ENCODE measurements at regions not wholly inside any gene's neighbourhood (a gene's known extent, or its start where the extent isn't known, plus 50 kb on each side); places are given as distances from the start of the nearest gene placed in this dataset.

- DNase-seq (ENCODE audit: low read depth, low spot score), result no peak
- FAIRE-seq, result no peak
- no peak for ATAC-seq
- Histone ChIP-seq H3K79me2 (ENCODE audit: control insufficient read depth, insufficient read depth, low read length) (no peaks in the 10 kb centered on the region), H3K9me3 (replicated peaks; ENCODE audit: control insufficient read depth, insufficient read depth, low read length) (no peaks in the 10 kb centered on the region), H4K20me1 (ENCODE audit: control insufficient read depth, insufficient read depth) (no peaks in the 10 kb centered on the region), H3K27me3 (replicated peaks in 1 of 2; ENCODE audit: control insufficient read depth in 2 of 2, insufficient read depth in 2 of 2, low read length in 1 of 2) (no peaks in the 10 kb centered on the region), H3K9ac (ENCODE audit: control insufficient read depth, insufficient read depth, low read length) (no peak overlapping the region), H3K4me1 (ENCODE audit: control insufficient read depth, insufficient read depth, low read length) (no peaks in the 10 kb centered on the region), H3K4me3 (no peak overlapping the region), H3K4me2 (ENCODE audit: control insufficient read depth, insufficient read depth) (no peak overlapping the region), H2AFZ (ENCODE audit: control insufficient read depth, low read depth, low read length) (no peak overlapping the region), H3K36me3 (ENCODE audit: control insufficient read depth in 2 of 2, insufficient read depth in 2 of 2, low read length in 1 of 2) (no peaks in the 10 kb centered on the region), H3K27ac (ENCODE audit: control insufficient read depth, insufficient read depth) (no peak overlapping the region)
- no TSS peak for BruUV-seq (replicated peaks)
- ChIA-PET SMC1A (ENCODE audit: uncharacterized antibody, unreplicated experiment) (no interaction called here), POLR2A (no interaction called here), CTCF (interaction anchor here (0.5 kb wide), 1 partner anchor 768 kb away, joined by 3 read pairs; no protein-coding TSS in a partner anchor), RAD21 (ENCODE audit: unreplicated experiment) (no interaction called here)
- in situ Hi-C loops (cut with MboI) (no loop called here), intact Hi-C loops (cut with micrococcal nuclease; ENCODE audit: unreplicated experiment) (no loop called here)
- 26% methylated on average over 3 of the region's 3 CpGs for WGBS (ENCODE audit: insufficient coverage, insufficient replicate concordance, low lambda C conversion rate, missing lambda C conversion rate)
- no peak for TF ChIP-seq SP1 (IDR thresholded peaks at IDR 0.05; ENCODE audit: low read depth, low read length)
- no peak for TF ChIP-seq FOXM1 (IDR thresholded peaks at IDR 0.05; ENCODE audit: low read depth, low read length)
- TF ChIP-seq, protein P1, sequence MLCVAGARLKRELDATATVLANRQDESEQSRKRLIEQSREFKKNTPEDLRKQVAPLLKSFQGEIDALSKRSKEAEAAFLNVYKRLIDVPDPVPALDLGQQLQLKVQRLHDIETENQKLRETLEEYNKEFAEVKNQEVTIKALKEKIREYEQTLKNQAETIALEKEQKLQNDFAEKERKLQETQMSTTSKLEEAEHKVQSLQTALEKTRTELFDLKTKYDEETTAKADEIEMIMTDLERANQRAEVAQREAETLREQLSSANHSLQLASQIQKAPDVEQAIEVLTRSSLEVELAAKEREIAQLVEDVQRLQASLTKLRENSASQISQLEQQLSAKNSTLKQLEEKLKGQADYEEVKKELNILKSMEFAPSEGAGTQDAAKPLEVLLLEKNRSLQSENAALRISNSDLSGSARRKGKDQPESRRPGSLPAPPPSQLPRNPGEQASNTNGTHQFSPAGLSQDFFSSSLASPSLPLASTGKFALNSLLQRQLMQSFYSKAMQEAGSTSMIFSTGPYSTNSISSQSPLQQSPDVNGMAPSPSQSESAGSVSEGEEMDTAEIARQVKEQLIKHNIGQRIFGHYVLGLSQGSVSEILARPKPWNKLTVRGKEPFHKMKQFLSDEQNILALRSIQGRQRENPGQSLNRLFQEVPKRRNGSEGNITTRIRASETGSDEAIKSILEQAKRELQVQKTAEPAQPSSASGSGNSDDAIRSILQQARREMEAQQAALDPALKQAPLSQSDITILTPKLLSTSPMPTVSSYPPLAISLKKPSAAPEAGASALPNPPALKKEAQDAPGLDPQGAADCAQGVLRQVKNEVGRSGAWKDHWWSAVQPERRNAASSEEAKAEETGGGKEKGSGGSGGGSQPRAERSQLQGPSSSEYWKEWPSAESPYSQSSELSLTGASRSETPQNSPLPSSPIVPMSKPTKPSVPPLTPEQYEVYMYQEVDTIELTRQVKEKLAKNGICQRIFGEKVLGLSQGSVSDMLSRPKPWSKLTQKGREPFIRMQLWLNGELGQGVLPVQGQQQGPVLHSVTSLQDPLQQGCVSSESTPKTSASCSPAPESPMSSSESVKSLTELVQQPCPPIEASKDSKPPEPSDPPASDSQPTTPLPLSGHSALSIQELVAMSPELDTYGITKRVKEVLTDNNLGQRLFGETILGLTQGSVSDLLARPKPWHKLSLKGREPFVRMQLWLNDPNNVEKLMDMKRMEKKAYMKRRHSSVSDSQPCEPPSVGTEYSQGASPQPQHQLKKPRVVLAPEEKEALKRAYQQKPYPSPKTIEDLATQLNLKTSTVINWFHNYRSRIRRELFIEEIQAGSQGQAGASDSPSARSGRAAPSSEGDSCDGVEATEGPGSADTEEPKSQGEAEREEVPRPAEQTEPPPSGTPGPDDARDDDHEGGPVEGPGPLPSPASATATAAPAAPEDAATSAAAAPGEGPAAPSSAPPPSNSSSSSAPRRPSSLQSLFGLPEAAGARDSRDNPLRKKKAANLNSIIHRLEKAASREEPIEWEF (IDR thresholded peaks at IDR 0.05; ENCODE audit: insufficient replicate concordance, low read depth, low read length), result no peak
- TF ChIP-seq RCOR1 (conservative IDR thresholded peaks at IDR 0.05; ENCODE audit: low read depth, low read length), result no peak
- TF ChIP-seq ZNF274 (IDR thresholded peaks at IDR 0.05; ENCODE audit: insufficient read depth, insufficient read length), result no peak
- TF ChIP-seq, protein P2, sequence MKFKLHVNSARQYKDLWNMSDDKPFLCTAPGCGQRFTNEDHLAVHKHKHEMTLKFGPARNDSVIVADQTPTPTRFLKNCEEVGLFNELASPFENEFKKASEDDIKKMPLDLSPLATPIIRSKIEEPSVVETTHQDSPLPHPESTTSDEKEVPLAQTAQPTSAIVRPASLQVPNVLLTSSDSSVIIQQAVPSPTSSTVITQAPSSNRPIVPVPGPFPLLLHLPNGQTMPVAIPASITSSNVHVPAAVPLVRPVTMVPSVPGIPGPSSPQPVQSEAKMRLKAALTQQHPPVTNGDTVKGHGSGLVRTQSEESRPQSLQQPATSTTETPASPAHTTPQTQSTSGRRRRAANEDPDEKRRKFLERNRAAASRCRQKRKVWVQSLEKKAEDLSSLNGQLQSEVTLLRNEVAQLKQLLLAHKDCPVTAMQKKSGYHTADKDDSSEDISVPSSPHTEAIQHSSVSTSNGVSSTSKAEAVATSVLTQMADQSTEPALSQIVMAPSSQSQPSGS (IDR thresholded peaks at IDR 0.05; ENCODE audit: low read length), result no peak
- TF ChIP-seq ATF7 (IDR thresholded peaks at IDR 0.05; ENCODE audit: low read depth), result no peak
- TF ChIP-seq MXI1 (IDR thresholded peaks at IDR 0.05; ENCODE audit: low read depth, low read length), result no peak
- TF ChIP-seq RFX5 (IDR thresholded peaks at IDR 0.05; ENCODE audit: low read depth, low read length), result no peak
- TF ChIP-seq ZNF622 (IDR thresholded peaks at IDR 0.05), result no peak
- TF ChIP-seq ZNF24 (IDR thresholded peaks at IDR 0.05), result no peak
- no peak for TF ChIP-seq BHLHE40 (IDR thresholded peaks at IDR 0.05; ENCODE audit: borderline replicate concordance in 1 of 2, low read depth in 2 of 2, low read length in 1 of 2)
- TF ChIP-seq, protein P3, sequence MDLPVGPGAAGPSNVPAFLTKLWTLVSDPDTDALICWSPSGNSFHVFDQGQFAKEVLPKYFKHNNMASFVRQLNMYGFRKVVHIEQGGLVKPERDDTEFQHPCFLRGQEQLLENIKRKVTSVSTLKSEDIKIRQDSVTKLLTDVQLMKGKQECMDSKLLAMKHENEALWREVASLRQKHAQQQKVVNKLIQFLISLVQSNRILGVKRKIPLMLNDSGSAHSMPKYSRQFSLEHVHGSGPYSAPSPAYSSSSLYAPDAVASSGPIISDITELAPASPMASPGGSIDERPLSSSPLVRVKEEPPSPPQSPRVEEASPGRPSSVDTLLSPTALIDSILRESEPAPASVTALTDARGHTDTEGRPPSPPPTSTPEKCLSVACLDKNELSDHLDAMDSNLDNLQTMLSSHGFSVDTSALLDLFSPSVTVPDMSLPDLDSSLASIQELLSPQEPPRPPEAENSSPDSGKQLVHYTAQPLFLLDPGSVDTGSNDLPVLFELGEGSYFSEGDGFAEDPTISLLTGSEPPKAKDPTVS (IDR thresholded peaks at IDR 0.05; ENCODE audit: low read depth, low read length), result no peak
- no peak for TF ChIP-seq NKRF (conservative IDR thresholded peaks at IDR 0.05)
- TF ChIP-seq MYC (IDR thresholded peaks at IDR 0.05; ENCODE audit: insufficient read depth, insufficient read length, insufficient replicate concordance, low read length, severe bottlenecking), result no peak
- no peak for TF ChIP-seq IKZF2 (IDR thresholded peaks at IDR 0.05)
Measured at GRCh38 chr2:49207204-49207603, 52.9 kb upstream of the FSHR start.
